ENCODE measurements at regions not wholly inside any gene's neighbourhood (a gene's known extent, or its start where the extent isn't known, plus 50 kb on each side); places are given as distances from the start of the nearest gene placed in this dataset.
"Not testable (repeated sequence)": the region's sequence is repeated elsewhere in the genome, so short reads cannot be mapped to it uniquely, and the experiment has no call there.

DNA sequence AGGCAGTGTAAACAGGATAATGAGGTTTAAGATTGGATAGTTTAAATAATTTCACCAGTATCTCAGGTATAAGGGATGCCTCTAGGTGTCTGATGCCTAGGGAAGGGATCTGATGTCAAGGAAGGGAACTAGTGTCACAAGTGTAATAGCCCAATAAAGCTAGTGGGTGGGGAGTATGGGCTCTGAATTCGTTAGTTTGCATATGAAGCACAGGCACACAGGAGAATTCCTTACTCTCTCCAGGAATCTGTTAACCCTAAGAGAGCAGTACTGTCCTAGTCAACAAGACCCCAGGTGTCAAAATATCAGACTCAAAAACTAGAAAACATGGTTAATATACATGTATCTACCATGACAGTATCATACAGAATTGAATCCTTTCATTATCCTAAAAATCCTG, 352.5 kb upstream of the CYLC2 start:
- H3K79me1 ChIP-seq (ENCODE audit: low read depth, low read length), result no peaks in the 10 kb centered on the region
- H3K14ac ChIP-seq (ENCODE audit: low read length), result no peak overlapping the region
- no peak overlapping the region for H2BK12ac ChIP-seq (ENCODE audit: low read length)
- H3K27me3 ChIP-seq (ENCODE audit: control insufficient read depth in 3 of 3, insufficient read depth in 3 of 3, low read depth in 1 of 3, low read length in 3 of 3), result no peaks in the 10 kb centered on the region
- H3K4me2 ChIP-seq (ENCODE audit: insufficient read depth, low read length, poor library complexity, severe bottlenecking), result no peak overlapping the region
- WGBS, 2 donors (ENCODE audit: extremely low coverage in 2 of 2, insufficient read length in 2 of 2, insufficient replicate concordance in 1 of 2), result no CpG with 5 or more reads among the region's 1 CpG
- H3K9me3 ChIP-seq (replicated peaks in 1 of 2; ENCODE audit: control insufficient read depth in 2 of 2, insufficient read depth in 1 of 2, low read depth in 1 of 2, low read length in 2 of 2), result no peaks in the 10 kb centered on the region
- H2BK15ac ChIP-seq (ENCODE audit: low read length), result no peak overlapping the region
- no peak for DNase-seq (ENCODE audit: low spot score)
- no peak overlapping the region for H2AFZ ChIP-seq (ENCODE audit: low read length)
- no peak overlapping the region for H3K18ac ChIP-seq (ENCODE audit: low read length)
- H3K27ac ChIP-seq (replicated peaks; ENCODE audit: low read length), result no peak overlapping the region
- H3K9ac ChIP-seq (ENCODE audit: low read depth, low read length, poor library complexity), result no peak overlapping the region
- no peak overlapping the region for H4K91ac ChIP-seq (ENCODE audit: low read depth, low read length, poor library complexity)
- no peak overlapping the region for H2AK5ac ChIP-seq (ENCODE audit: low read depth, low read length)
- no peak overlapping the region for H3K4ac ChIP-seq (ENCODE audit: low read length)
- H4K8ac ChIP-seq (ENCODE audit: low read depth, low read length), result no peak overlapping the region
- H3K23ac ChIP-seq (ENCODE audit: low read depth, low read length, poor library complexity), result no peak overlapping the region
- H2BK120ac ChIP-seq (ENCODE audit: low read depth, low read length), result no peak overlapping the region
- no peak overlapping the region for H3K4me3 ChIP-seq (ENCODE audit: low read length in 2 of 2)
- no peak overlapping the region for H2BK5ac ChIP-seq (ENCODE audit: low read length)
- no peaks in the 10 kb centered on the region for H3K36me3 ChIP-seq (replicated peaks in 1 of 2; ENCODE audit: control insufficient read depth in 2 of 2, insufficient read depth in 2 of 2, low read length in 2 of 2)
- no peaks in the 10 kb centered on the region for H3K4me1 ChIP-seq (ENCODE audit: control insufficient read depth in 2 of 2, insufficient read depth in 1 of 2, low read depth in 1 of 2, low read length in 2 of 2)

DNA sequence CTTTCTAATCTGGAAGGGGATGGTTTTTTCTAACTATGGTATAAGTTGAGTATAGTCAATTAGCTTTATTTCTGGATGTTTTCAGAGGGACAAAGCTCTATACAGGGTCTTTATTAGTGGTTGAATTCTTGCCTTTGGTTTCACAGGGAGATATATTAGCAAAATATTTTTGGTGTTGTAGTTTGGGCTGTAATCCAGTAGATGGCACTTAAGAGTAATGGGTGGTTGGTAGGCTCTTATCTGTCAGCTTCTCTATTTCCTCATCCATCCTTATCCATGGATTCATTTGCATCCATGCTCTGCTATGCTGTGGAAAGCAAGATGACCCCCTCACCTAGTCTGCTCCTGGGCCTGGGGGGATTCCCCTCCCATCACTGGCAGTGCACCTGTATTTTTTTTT, 363.6 kb upstream of the CYLC2 start:
- Histone ChIP-seq H3K27me3 (ENCODE audit: control insufficient read depth in 3 of 3, insufficient read depth in 3 of 3, low read depth in 1 of 3, low read length in 3 of 3) (no peaks in the 10 kb centered on the region), H3K9me3 (replicated peaks in 1 of 2; ENCODE audit: control insufficient read depth in 2 of 2, insufficient read depth in 1 of 2, low read depth in 1 of 2, low read length in 2 of 2) (peaks cover 0 to 4% of the 10 kb centered on the region in 2 donors), H3K18ac (ENCODE audit: low read length) (no peak overlapping the region), H3K36me3 (replicated peaks in 1 of 2; ENCODE audit: control insufficient read depth in 2 of 2, insufficient read depth in 2 of 2, low read length in 2 of 2) (no peaks in the 10 kb centered on the region), H3K4me1 (ENCODE audit: control insufficient read depth in 2 of 2, insufficient read depth in 1 of 2, low read depth in 1 of 2, low read length in 2 of 2) (no peaks in the 10 kb centered on the region), H2AK5ac (ENCODE audit: low read depth, low read length) (no peak overlapping the region), H4K91ac (ENCODE audit: low read depth, low read length, poor library complexity) (no peak overlapping the region), H3K14ac (ENCODE audit: low read length) (no peak overlapping the region), H3K4me3 (ENCODE audit: low read length in 2 of 2) (no peak overlapping the region), H2BK120ac (ENCODE audit: low read depth, low read length) (no peak overlapping the region), H2BK5ac (ENCODE audit: low read length) (no peak overlapping the region), H3K79me1 (ENCODE audit: low read depth, low read length) (no peaks in the 10 kb centered on the region), H3K9ac (ENCODE audit: low read depth, low read length, poor library complexity) (no peak overlapping the region), H3K4me2 (ENCODE audit: insufficient read depth, low read length, poor library complexity, severe bottlenecking) (no peak overlapping the region), H3K27ac (replicated peaks; ENCODE audit: low read length) (no peak overlapping the region), H3K4ac (ENCODE audit: low read length) (no peak overlapping the region), H4K8ac (ENCODE audit: low read depth, low read length) (no peak overlapping the region), H2BK12ac (ENCODE audit: low read length) (no peak overlapping the region), H2BK15ac (ENCODE audit: low read length) (no peak overlapping the region), H3K23ac (ENCODE audit: low read depth, low read length, poor library complexity) (no peak overlapping the region), H2AFZ (ENCODE audit: low read length) (no peak overlapping the region)
- DNase-seq (ENCODE audit: low spot score), result no peak

- no peaks in the 10 kb centered on the region for H3K36me3 ChIP-seq (replicated peaks in 1 of 2; ENCODE audit: control insufficient read depth in 2 of 2, insufficient read depth in 2 of 2, low read length in 2 of 2)
- no peak overlapping the region for H2AFZ ChIP-seq (ENCODE audit: low read length)
- H3K14ac ChIP-seq (ENCODE audit: low read length), result no peak overlapping the region
- no peak overlapping the region for H4K8ac ChIP-seq (ENCODE audit: low read depth, low read length)
- H2BK5ac ChIP-seq (ENCODE audit: low read length), result no peak overlapping the region
- H3K27ac ChIP-seq (replicated peaks; ENCODE audit: low read length), result no peak overlapping the region
- H3K4ac ChIP-seq (ENCODE audit: low read length), result no peak overlapping the region
- no peaks in the 10 kb centered on the region for H3K4me1 ChIP-seq (ENCODE audit: control insufficient read depth in 2 of 2, insufficient read depth in 1 of 2, low read depth in 1 of 2, low read length in 2 of 2)
- DNase-seq (ENCODE audit: low spot score), result no peak
- H2BK120ac ChIP-seq (ENCODE audit: low read depth, low read length), result no peak overlapping the region
- H2BK12ac ChIP-seq (ENCODE audit: low read length), result no peak overlapping the region
- no peak overlapping the region for H4K91ac ChIP-seq (ENCODE audit: low read depth, low read length, poor library complexity)
- H3K4me2 ChIP-seq (ENCODE audit: insufficient read depth, low read length, poor library complexity, severe bottlenecking), result no peak overlapping the region
- no peaks in the 10 kb centered on the region for H3K79me1 ChIP-seq (ENCODE audit: low read depth, low read length)
- H3K4me3 ChIP-seq (ENCODE audit: low read length in 2 of 2), result no peak overlapping the region
- no peaks in the 10 kb centered on the region for H3K9me3 ChIP-seq (replicated peaks in 1 of 2; ENCODE audit: control insufficient read depth in 2 of 2, insufficient read depth in 1 of 2, low read depth in 1 of 2, low read length in 2 of 2)
- H3K23ac ChIP-seq (ENCODE audit: low read depth, low read length, poor library complexity), result no peak overlapping the region
- H3K18ac ChIP-seq (ENCODE audit: low read length), result no peak overlapping the region
- no peaks in the 10 kb centered on the region for H3K27me3 ChIP-seq (ENCODE audit: control insufficient read depth in 3 of 3, insufficient read depth in 3 of 3, low read depth in 1 of 3, low read length in 3 of 3)
- no CpG with 5 or more reads among the region's 2 CpGs for WGBS, 2 donors (ENCODE audit: extremely low coverage in 2 of 2, insufficient read length in 2 of 2, insufficient replicate concordance in 1 of 2)
- no peak overlapping the region for H3K9ac ChIP-seq (ENCODE audit: low read depth, low read length, poor library complexity)
- no peak overlapping the region for H2AK5ac ChIP-seq (ENCODE audit: low read depth, low read length)
- no peak overlapping the region for H2BK15ac ChIP-seq (ENCODE audit: low read length)
These were observed 385.7 kb upstream of the CYLC2 start for GRCh38 chr9:102609461-102609860.

DNA sequence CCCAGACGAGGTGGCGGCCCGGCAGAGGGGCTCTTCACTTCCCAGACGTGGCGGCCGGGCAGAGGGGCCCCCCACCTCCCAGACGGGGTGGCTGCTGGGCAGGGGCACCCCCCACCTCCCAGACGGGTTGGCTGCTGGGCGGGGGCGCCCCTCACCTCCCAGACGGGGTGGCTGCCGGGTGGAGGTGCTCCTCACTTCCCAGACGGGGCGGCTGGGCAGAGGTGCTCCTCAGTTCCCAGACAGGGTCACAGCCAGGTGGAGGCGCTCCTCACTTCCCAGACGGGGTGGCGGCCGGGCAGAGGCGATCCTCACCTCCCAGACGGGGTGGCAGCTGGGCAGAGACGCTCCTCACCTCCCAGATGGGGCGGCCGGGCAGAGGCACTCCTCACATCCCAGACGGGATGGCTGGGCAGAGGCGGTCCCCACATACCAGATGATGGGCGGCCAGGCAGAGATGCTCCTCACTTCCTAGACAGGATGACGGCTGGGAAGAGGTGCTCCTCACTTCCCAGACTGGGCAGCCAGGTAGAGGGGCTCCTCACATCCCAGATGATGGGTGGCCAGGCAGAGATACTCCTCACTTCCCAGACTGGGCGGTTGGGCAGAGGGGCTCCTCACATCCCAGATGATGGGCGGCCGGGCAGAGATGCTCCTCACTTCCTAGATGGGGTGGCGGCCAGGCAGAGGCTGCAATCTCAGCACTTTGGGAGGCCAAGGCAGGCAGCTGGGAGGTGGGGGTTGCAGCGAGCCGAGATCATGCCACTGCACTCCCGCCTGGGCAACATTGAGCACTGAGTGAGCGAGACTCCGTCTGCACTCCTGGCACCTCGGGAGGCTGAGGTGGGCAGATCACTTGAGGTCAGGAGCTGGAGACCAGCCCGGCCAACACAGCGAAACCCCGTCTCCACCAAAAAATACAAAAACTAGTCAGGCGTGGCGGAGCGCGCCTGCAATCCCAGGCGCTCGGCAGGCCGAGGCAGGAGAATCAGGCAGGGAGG, 391.6 kb upstream of the CYLC2 start:
- H4K91ac ChIP-seq (ENCODE audit: low read depth, low read length, poor library complexity); H2BK120ac ChIP-seq (ENCODE audit: low read depth, low read length); H3K4me2 ChIP-seq (ENCODE audit: insufficient read depth, low read length, poor library complexity, severe bottlenecking); H3K27me3 ChIP-seq (ENCODE audit: control insufficient read depth in 3 of 3, insufficient read depth in 3 of 3, low read depth in 1 of 3, low read length in 3 of 3); H4K8ac ChIP-seq (ENCODE audit: low read depth, low read length); H3K14ac ChIP-seq (ENCODE audit: low read length); H2AFZ ChIP-seq (ENCODE audit: low read length); H3K4me3 ChIP-seq (ENCODE audit: low read length in 2 of 2); DNase-seq (ENCODE audit: low spot score); H3K36me3 ChIP-seq (replicated peaks in 1 of 2; ENCODE audit: control insufficient read depth in 2 of 2, insufficient read depth in 2 of 2, low read length in 2 of 2); H3K27ac ChIP-seq (replicated peaks; ENCODE audit: low read length); H2BK12ac ChIP-seq (ENCODE audit: low read length); H3K9ac ChIP-seq (ENCODE audit: low read depth, low read length, poor library complexity); H3K18ac ChIP-seq (ENCODE audit: low read length); H2BK15ac ChIP-seq (ENCODE audit: low read length); H3K9me3 ChIP-seq (replicated peaks in 1 of 2; ENCODE audit: control insufficient read depth in 2 of 2, insufficient read depth in 1 of 2, low read depth in 1 of 2, low read length in 2 of 2); H3K4ac ChIP-seq (ENCODE audit: low read length); H2BK5ac ChIP-seq (ENCODE audit: low read length); H2AK5ac ChIP-seq (ENCODE audit: low read depth, low read length); H3K4me1 ChIP-seq (ENCODE audit: control insufficient read depth in 2 of 2, insufficient read depth in 1 of 2, low read depth in 1 of 2, low read length in 2 of 2); H3K79me1 ChIP-seq (ENCODE audit: low read depth, low read length); H3K23ac ChIP-seq (ENCODE audit: low read depth, low read length, poor library complexity): not testable (repeated sequence)
- WGBS, 2 donors (ENCODE audit: extremely low coverage in 2 of 2, insufficient read length in 2 of 2, insufficient replicate concordance in 1 of 2), result no CpG with 5 or more reads among the region's 47 CpGs

Data from neuronal stem cell (in vitro differentiated cells).